Retinal pigment epithelial cell (primary cell): ENCODE measurements at regions not wholly inside any gene's neighbourhood (a gene's known extent, or its start where the extent isn't known, plus 50 kb on each side); places are given as distances from the start of the nearest gene placed in this dataset.

Source experiments
- DNase-seq: peaks from one replicate; pipeline ENCODE4 v3.0.0-alpha.2; 2010; ENCODE audit warnings: low read depth
- H3K4me3 ChIP-seq: 2 replicates; pipeline ENCODE4 v1.5.1; 2011; ENCODE audit warnings: mild to moderate bottlenecking, low read length, control low read depth, moderate library complexity
- CTCF ChIP-seq: conservative IDR thresholded peaks from 2 replicates; pipeline ENCODE4 v1.5.1; 2011; ENCODE audit warnings: low read depth, low read length, control low read depth, inconsistent platforms

- H3K4me3 ChIP-seq: no peak overlapping the region
- no peak for DNase-seq
- no peak for TF ChIP-seq CTCF
These were observed 393.9 kb upstream of the CFAP20DC start for GRCh38 chr3:59443618-59444293.

- H3K4me3 ChIP-seq: no peak overlapping the region
- no peak for DNase-seq
- no peak for TF ChIP-seq CTCF
These were observed 392.2 kb upstream of the CFAP20DC start for GRCh38 chr3:59442046-59442445.

- no peak for TF ChIP-seq CTCF
- no peak for DNase-seq
- no peak overlapping the region for H3K4me3 ChIP-seq
These were observed 390.6 kb upstream of the CFAP20DC start for GRCh38 chr3:59440285-59441028.

- H3K4me3 ChIP-seq: no peak overlapping the region
- no peak for TF ChIP-seq CTCF
- DNase-seq: no peak
These were observed 388.7 kb upstream of the CFAP20DC start for GRCh38 chr3:59438492-59438891.

GRCh38 chr3:59436164-59436958 lies 386.5 kb upstream of the CFAP20DC start:
- no peak for DNase-seq
- TF ChIP-seq CTCF: no peak
- H3K4me3 ChIP-seq: no peak overlapping the region

- TF ChIP-seq CTCF: no peak
- no peak for DNase-seq
- no peak overlapping the region for H3K4me3 ChIP-seq
These were observed 383.7 kb upstream of the CFAP20DC start for GRCh38 chr3:59433546-59433945.
